OCI-LY3 (cell line): ENCODE measurements at regions not wholly inside any gene's neighbourhood (a gene's known extent, or its start where the extent isn't known, plus 50 kb on each side); places are given as distances from the start of the nearest gene placed in this dataset.

Source experiments
- EZH2phosphoT487 ChIP-seq: fragments of 200-600 bp; shearing (Covaris generic); IDR thresholded peaks from 2 replicates; pipeline ENCODE4 v1.6.1; 2018; ENCODE audit warnings: antibody characterized with exemption, mixed run types, low read depth
- TF ChIP-seq, protein P1 (sequence below): fragments of 200-600, 300-600 bp; sonication (generic); IDR thresholded peaks from 2 replicates; pipeline ENCODE4 v1.5.1; 2014; ENCODE audit warnings: antibody characterized with exemption, low read length, low read depth

- TF ChIP-seq, protein P1, sequence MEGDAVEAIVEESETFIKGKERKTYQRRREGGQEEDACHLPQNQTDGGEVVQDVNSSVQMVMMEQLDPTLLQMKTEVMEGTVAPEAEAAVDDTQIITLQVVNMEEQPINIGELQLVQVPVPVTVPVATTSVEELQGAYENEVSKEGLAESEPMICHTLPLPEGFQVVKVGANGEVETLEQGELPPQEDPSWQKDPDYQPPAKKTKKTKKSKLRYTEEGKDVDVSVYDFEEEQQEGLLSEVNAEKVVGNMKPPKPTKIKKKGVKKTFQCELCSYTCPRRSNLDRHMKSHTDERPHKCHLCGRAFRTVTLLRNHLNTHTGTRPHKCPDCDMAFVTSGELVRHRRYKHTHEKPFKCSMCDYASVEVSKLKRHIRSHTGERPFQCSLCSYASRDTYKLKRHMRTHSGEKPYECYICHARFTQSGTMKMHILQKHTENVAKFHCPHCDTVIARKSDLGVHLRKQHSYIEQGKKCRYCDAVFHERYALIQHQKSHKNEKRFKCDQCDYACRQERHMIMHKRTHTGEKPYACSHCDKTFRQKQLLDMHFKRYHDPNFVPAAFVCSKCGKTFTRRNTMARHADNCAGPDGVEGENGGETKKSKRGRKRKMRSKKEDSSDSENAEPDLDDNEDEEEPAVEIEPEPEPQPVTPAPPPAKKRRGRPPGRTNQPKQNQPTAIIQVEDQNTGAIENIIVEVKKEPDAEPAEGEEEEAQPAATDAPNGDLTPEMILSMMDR = no peak
- no peak for TF ChIP-seq EZH2phosphoT487
Measured at GRCh38 chr2:146652311-146652710, 1192.5 kb upstream of the ACVR2A start.
